ENCODE measurements at regions not wholly inside any gene's neighbourhood (a gene's known extent, or its start where the extent isn't known, plus 50 kb on each side); places are given as distances from the start of the nearest gene placed in this dataset.

GRCh38 chr17:77345260-77345910 lies 204.6 kb downstream of the SEC14L1 start:
- FAIRE-seq: no peak
- TF ChIP-seq POLR2AphosphoS5 (IDR thresholded peaks at IDR 0.05; ENCODE audit: low read depth, low read length) (no peak), PAX5 (IDR thresholded peaks at IDR 0.05; ENCODE audit: insufficient read depth, low read length, severe bottlenecking) (no peak), TAF1 (IDR thresholded peaks at IDR 0.05; ENCODE audit: low read depth, low read length) (no peak), POLR2A (IDR thresholded peaks at IDR 0.05; ENCODE audit: low read depth, low read length) (no peak), SPI1 (IDR thresholded peaks at IDR 0.05; ENCODE audit: low read depth, low read length) (no peak), POU2F2 (IDR thresholded peaks at IDR 0.05; ENCODE audit: low read depth, low read length) (no peak)
- DNase-seq (ENCODE audit: insufficient read length, low spot score): no peak

- FAIRE-seq: no peak
- DNase-seq (ENCODE audit: insufficient read length, low spot score): no peak
- TF ChIP-seq POLR2AphosphoS5 (IDR thresholded peaks at IDR 0.05; ENCODE audit: low read depth, low read length): no peak
- no peak for TF ChIP-seq POLR2A (IDR thresholded peaks at IDR 0.05; ENCODE audit: low read depth, low read length)
Measured at GRCh38 chr17:77346765-77347164, 206.0 kb downstream of the SEC14L1 start.

DNA sequence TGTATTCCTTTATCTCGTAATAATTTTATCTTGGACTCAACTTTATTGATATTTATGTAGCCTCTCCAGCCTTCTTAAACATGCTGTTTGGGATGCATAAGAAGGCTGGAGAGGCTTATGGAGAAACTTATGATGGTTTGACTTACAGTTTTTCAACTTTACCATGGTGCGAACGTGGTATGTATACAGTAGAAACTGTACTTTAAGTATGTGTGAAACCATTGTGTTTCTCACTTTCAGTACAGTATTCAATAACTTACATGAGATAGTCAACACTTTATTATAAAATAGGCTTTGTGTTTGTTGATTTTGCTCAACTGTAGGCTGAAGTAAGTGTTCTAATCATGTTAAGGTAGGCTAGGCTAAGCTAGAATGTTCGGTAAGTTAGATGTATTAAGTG lies 206.8 kb downstream of the SEC14L1 start:
- DNase-seq (ENCODE audit: insufficient read length, low spot score) (no peak), FAIRE-seq (no peak)
- TF ChIP-seq SPI1 (IDR thresholded peaks at IDR 0.05; ENCODE audit: low read depth, low read length) (no peak), TAF1 (IDR thresholded peaks at IDR 0.05; ENCODE audit: low read depth, low read length) (no peak)

DNA sequence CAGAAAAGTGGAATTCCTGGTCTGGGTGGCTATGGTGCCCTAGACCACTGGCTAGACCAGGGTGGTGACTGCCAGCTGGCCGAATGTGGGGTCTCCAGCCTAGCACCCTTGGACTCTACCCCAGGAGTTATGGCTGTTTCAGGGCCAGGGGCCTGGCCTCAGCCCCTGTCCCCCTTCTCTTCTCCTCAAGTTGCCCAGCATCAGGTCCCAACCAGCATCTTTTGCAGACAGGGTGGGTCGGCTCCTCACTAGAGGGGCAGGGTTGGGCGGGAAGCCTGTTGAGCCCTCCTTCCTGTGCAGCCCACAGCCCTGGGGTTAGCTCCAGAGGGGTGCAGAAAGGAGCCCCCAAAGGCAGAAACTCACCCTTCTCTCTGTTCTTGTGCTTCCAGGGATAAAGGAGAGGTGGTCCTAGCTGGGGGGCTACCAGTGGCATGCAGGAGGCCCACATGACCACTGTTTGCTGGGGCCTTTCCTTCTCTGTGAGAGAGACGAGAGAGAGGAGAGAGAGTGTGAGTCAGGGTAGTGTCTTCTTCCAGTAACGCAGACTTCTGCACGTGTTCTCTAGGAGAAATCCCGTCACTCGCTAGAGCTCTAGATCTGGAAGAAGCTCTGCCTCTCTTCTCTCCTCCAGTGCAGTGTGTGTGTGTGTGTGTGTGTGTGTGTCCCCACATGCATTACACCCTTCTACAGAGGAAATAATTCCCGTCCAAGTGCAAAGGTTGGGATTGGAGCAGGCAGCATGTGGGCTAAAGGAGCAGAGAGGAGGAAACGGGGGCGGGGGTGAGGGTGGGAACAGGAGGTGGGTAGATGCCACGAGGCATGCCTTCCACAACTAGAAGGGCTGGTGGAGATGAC lies 209.4 kb downstream of the SEC14L1 start:
- TF ChIP-seq POLR2A (IDR thresholded peaks at IDR 0.05; ENCODE audit: low read depth, low read length): no peak
- TF ChIP-seq TAF1 (IDR thresholded peaks at IDR 0.05; ENCODE audit: low read depth, low read length): no peak
- no peak for TF ChIP-seq POLR2AphosphoS5 (IDR thresholded peaks at IDR 0.05; ENCODE audit: low read depth, low read length)
- no peak for TF ChIP-seq POU2F2 (IDR thresholded peaks at IDR 0.05; ENCODE audit: low read depth, low read length)
- TF ChIP-seq PAX5 (IDR thresholded peaks at IDR 0.05; ENCODE audit: insufficient read depth, low read length, severe bottlenecking): no peak
- no peak for TF ChIP-seq SPI1 (IDR thresholded peaks at IDR 0.05; ENCODE audit: low read depth, low read length)
- no peak for FAIRE-seq
- DNase-seq (ENCODE audit: insufficient read length, low spot score): no peak

GRCh38 chr17:77352441-77352840 lies 211.7 kb downstream of the SEC14L1 start:
- no peak for DNase-seq (ENCODE audit: insufficient read length, low spot score)
- no peak for FAIRE-seq
- TF ChIP-seq POU2F2 (IDR thresholded peaks at IDR 0.05; ENCODE audit: low read depth, low read length): no peak

DNA sequence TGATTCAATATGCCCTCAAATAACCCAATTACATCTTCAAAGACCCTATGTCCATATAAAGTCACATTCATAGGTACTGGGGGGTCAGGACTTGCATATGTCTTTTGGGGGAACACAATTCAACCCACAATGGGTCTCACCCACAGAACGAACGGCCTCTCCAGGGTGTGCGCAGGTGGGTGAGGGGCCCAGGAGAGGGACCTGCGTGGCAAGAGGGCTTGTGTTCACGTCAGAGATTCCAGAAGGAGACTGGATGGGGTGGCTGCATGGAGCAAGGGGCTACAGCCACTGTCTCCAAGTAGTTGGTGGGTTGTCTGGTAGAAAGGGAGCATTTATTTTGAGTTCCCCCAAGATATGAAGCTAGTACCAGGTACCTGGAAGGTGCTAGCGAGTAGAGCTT lies 212.2 kb downstream of the SEC14L1 start:
- TF ChIP-seq POLR2A (IDR thresholded peaks at IDR 0.05; ENCODE audit: low read depth, low read length): no peak
- TF ChIP-seq POU2F2 (IDR thresholded peaks at IDR 0.05; ENCODE audit: low read depth, low read length): no peak
- TF ChIP-seq SPI1 (IDR thresholded peaks at IDR 0.05; ENCODE audit: low read depth, low read length): no peak
- TF ChIP-seq PAX5 (IDR thresholded peaks at IDR 0.05; ENCODE audit: insufficient read depth, low read length, severe bottlenecking): no peak
- no peak for TF ChIP-seq TAF1 (IDR thresholded peaks at IDR 0.05; ENCODE audit: low read depth, low read length)
- no peak for TF ChIP-seq POLR2AphosphoS5 (IDR thresholded peaks at IDR 0.05; ENCODE audit: low read depth, low read length)
- FAIRE-seq (no peak), DNase-seq (ENCODE audit: insufficient read length, low spot score) (no peak)

DNA sequence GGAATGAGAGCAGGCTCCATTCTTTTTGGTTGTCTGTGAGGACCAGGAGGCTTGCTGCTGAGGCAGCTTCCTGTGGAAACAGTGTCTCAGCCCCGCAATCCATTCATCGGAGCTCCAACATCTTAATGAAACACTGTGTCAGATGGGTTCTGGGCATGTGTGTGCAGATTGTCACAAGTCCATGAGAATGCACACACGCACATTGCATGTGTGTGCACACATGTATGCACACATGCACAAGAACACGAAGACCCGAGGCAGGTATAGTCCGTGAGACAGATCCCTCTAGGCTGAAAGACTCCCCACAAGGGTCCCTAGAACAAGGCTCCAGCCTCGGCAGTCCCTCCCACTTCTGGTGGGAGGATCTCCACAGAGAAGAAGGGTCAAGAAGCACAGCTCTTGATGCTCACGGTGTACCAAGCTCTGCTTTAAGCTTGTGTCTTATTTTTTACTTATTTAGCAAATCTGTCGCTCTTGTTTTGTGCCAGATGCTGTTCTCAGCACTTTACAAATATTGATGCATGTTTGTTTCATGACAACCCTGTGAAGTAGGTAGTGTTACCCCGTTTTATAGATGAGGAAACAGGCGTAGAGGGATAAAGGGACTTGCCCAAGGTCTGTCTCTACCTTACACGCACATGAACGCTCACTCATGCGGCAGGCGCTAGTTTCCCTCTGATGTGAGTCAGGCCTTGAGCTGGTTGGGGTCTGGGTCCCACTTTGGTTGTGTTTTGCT lies 213.1 kb downstream of the SEC14L1 start:
- no peak for DNase-seq (ENCODE audit: insufficient read length, low spot score)
- no peak for FAIRE-seq
- no peak for TF ChIP-seq POLR2A (IDR thresholded peaks at IDR 0.05; ENCODE audit: low read depth, low read length)
- no peak for TF ChIP-seq PAX5 (IDR thresholded peaks at IDR 0.05; ENCODE audit: insufficient read depth, low read length, severe bottlenecking)
- no peak for TF ChIP-seq TAF1 (IDR thresholded peaks at IDR 0.05; ENCODE audit: low read depth, low read length)
- TF ChIP-seq POU2F2 (IDR thresholded peaks at IDR 0.05; ENCODE audit: low read depth, low read length): no peak
- no peak for TF ChIP-seq SPI1 (IDR thresholded peaks at IDR 0.05; ENCODE audit: low read depth, low read length)
- no peak for TF ChIP-seq POLR2AphosphoS5 (IDR thresholded peaks at IDR 0.05; ENCODE audit: low read depth, low read length)

DNA sequence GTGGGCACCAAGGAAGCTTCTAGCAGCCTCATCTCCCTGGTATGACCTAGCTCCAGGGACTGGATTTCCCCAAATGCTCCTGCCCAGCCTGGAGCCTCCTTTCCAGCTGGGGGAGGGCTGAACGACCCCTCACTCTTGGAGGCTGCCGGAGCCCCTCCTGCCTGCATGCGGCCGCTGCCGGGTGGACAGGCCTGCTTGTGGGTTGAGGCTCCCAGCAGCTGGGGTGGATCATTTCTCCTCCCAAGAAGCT lies 213.6 kb downstream of the SEC14L1 start:
- FAIRE-seq (no peak), DNase-seq (ENCODE audit: insufficient read length, low spot score) (no peak)

DNA sequence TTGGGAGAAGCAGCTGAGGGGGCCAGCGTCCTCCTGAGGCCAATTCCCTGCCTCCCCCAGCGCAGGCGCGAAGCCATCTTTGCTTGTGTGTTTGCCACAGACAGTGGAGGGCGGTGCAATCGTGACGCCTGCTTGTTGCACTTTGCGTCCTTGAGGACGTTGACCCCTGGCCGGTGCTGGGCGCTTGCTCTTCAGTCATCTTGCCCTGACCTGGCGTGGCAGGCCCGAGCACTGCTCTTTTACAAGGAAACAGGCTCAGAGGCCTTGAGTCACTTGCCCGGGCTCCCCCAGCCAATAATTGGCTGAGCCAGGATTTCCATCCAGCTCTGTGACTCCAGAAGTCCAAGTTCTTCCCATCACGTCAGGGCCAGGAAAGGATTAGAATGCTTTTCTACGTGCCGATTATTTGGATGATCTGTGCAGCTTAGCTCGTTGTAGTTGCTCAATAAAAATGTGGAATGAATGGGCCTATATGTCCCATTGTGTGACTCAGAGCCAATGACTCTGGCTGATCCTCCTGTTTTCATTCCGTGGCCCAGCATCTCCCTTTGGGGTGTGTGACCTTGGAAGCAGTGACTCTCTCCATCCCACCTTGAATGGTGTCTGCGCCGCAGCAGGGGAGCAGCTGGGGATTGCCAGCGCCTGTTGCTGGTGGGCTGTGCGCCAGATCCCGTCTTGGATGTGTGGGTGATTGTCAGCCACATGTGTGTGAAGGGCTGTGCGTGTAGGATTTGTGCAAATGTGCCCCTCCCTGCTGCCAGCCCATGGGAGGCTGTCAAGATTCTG lies 214.1 kb downstream of the SEC14L1 start:
- TF ChIP-seq POU2F2 (IDR thresholded peaks at IDR 0.05; ENCODE audit: low read depth, low read length): no peak
- no peak for TF ChIP-seq SPI1 (IDR thresholded peaks at IDR 0.05; ENCODE audit: low read depth, low read length)
- no peak for TF ChIP-seq PAX5 (IDR thresholded peaks at IDR 0.05; ENCODE audit: insufficient read depth, low read length, severe bottlenecking)
- no peak for TF ChIP-seq POLR2A (IDR thresholded peaks at IDR 0.05; ENCODE audit: low read depth, low read length)
- no peak for FAIRE-seq
- DNase-seq (ENCODE audit: insufficient read length, low spot score): no peak

More for the DNA sequence above, 213.6 kb downstream of the SEC14L1 start:
- no peak for TF ChIP-seq PAX5 (IDR thresholded peaks at IDR 0.05; ENCODE audit: insufficient read depth, low read length, severe bottlenecking)
- TF ChIP-seq POLR2AphosphoS5 (IDR thresholded peaks at IDR 0.05; ENCODE audit: low read depth, low read length): no peak
- no peak for TF ChIP-seq SPI1 (IDR thresholded peaks at IDR 0.05; ENCODE audit: low read depth, low read length)
- no peak for TF ChIP-seq POLR2A (IDR thresholded peaks at IDR 0.05; ENCODE audit: low read depth, low read length)
- TF ChIP-seq TAF1 (IDR thresholded peaks at IDR 0.05; ENCODE audit: low read depth, low read length): no peak
- no peak for TF ChIP-seq POU2F2 (IDR thresholded peaks at IDR 0.05; ENCODE audit: low read depth, low read length)
